ENCODE measurements at regions not wholly inside any gene's neighbourhood (a gene's known extent, or its start where the extent isn't known, plus 50 kb on each side); places are given as distances from the start of the nearest gene placed in this dataset.

GRCh38 chr9:28587052-28587451 lies 1013.8 kb upstream of the C9orf72 start:
- Histone ChIP-seq H3K36me3 (no peaks in the 10 kb centered on the region), H3K9me3 (no peaks in the 10 kb centered on the region), H3K4me3 (no peak overlapping the region), H3K27ac (no peak overlapping the region), H3K27me3 (ENCODE audit: low read depth) (no peaks in the 10 kb centered on the region), H3K4me1 (no peaks in the 10 kb centered on the region)
- no peak for DNase-seq
- intact Hi-C loops (cut with DNase I) = no loop called here
- TF ChIP-seq CTCF (IDR thresholded peaks at IDR 0.05) = no peak
- no peak for ATAC-seq

GRCh38 chr9:28598408-28598807 lies 1025.1 kb upstream of the C9orf72 start:
- Histone ChIP-seq H3K4me1 (no peaks in the 10 kb centered on the region), H3K27me3 (ENCODE audit: low read depth) (no peaks in the 10 kb centered on the region), H3K4me3 (no peak overlapping the region), H3K36me3 (no peaks in the 10 kb centered on the region), H3K27ac (no peak overlapping the region), H3K9me3 (no peaks in the 10 kb centered on the region)
- DNase-seq (no peak), ATAC-seq (no peak)
- intact Hi-C loops (cut with DNase I) = no loop called here
- TF ChIP-seq CTCF (IDR thresholded peaks at IDR 0.05) = no peak

- Histone ChIP-seq H3K27me3 (ENCODE audit: low read depth) (no peaks in the 10 kb centered on the region), H3K4me3 (no peak overlapping the region), H3K36me3 (no peaks in the 10 kb centered on the region), H3K9me3 (no peaks in the 10 kb centered on the region), H3K4me1 (no peaks in the 10 kb centered on the region), H3K27ac (no peak overlapping the region)
- ATAC-seq (no peak), DNase-seq (no peak)
- intact Hi-C loops (cut with DNase I) = no loop called here
- no peak for TF ChIP-seq CTCF (IDR thresholded peaks at IDR 0.05)
These were observed 1026.9 kb upstream of the C9orf72 start for GRCh38 chr9:28600226-28600625.

GRCh38 chr9:28607843-28608242 lies 1034.6 kb upstream of the C9orf72 start:
- H3K27ac ChIP-seq = no peak overlapping the region
- intact Hi-C loops (cut with DNase I) = no loop called here
- ATAC-seq = no peak
- no peak overlapping the region for H3K4me3 ChIP-seq
- H3K9me3 ChIP-seq = no peaks in the 10 kb centered on the region
- H3K27me3 ChIP-seq (ENCODE audit: low read depth) = no peaks in the 10 kb centered on the region
- TF ChIP-seq CTCF (IDR thresholded peaks at IDR 0.05) = no peak
- H3K36me3 ChIP-seq = no peaks in the 10 kb centered on the region
- no peaks in the 10 kb centered on the region for H3K4me1 ChIP-seq
- DNase-seq = no peak

- intact Hi-C loops (cut with DNase I) = no loop called here
- H3K4me3 ChIP-seq = no peak overlapping the region
- H3K4me1 ChIP-seq = no peaks in the 10 kb centered on the region
- DNase-seq (no peak), ATAC-seq (no peak)
- no peaks in the 10 kb centered on the region for H3K27me3 ChIP-seq (ENCODE audit: low read depth)
- H3K9me3 ChIP-seq = no peaks in the 10 kb centered on the region
- no peak for TF ChIP-seq CTCF (IDR thresholded peaks at IDR 0.05)
- H3K27ac ChIP-seq = no peak overlapping the region
- no peaks in the 10 kb centered on the region for H3K36me3 ChIP-seq
These were observed 1037.1 kb upstream of the C9orf72 start for GRCh38 chr9:28610339-28610738.

GRCh38 chr9:28616310-28616709 lies 1043.0 kb upstream of the C9orf72 start:
- no peak overlapping the region for H3K27ac ChIP-seq
- H3K9me3 ChIP-seq = no peaks in the 10 kb centered on the region
- no peak for TF ChIP-seq CTCF (IDR thresholded peaks at IDR 0.05)
- no peak for DNase-seq
- intact Hi-C loops (cut with DNase I) = no loop called here
- no peak overlapping the region for H3K4me3 ChIP-seq
- no peaks in the 10 kb centered on the region for H3K27me3 ChIP-seq (ENCODE audit: low read depth)
- H3K36me3 ChIP-seq = no peaks in the 10 kb centered on the region
- no peaks in the 10 kb centered on the region for H3K4me1 ChIP-seq
- ATAC-seq = no peak
